OCI-LY7 (cell line): ENCODE measurements at regions not wholly inside any gene's neighbourhood (a gene's known extent, or its start where the extent isn't known, plus 50 kb on each side); places are given as distances from the start of the nearest gene placed in this dataset.

Experiments
- BruUV-seq: library from RNA; stranded (reverse); fragments of 400-500 nt; replicated peaks from 2 replicates; lab custom pipeline; 2021; lab: Mats Ljungman, UMichigan
- CTCF ChIA-PET: fragments of 300-600 bp; sonication (Branson Sonifier 250); formaldehyde crosslinking; loops from one replicate; lab custom pipeline; 2022; ENCODE audit warnings: antibody characterized with exemption; ENCODE audit not compliant: unreplicated experiment; lab: Charles Lee
- POLR2A ChIA-PET: fragments of 300-600 bp; sonication (Branson Sonifier 250); formaldehyde crosslinking; loops from one replicate; lab custom pipeline; 2022; ENCODE audit warnings: antibody characterized with exemption; lab: Charles Lee
- DNase-seq: peaks from one replicate; pipeline ENCODE4 v3.0.0-alpha.2; 2015; ENCODE audit warnings: low spot score
- H2AFZ ChIP-seq: fragments of 200-600 bp; sonication (generic), shearing (Covaris generic); 2 replicates; pipeline ENCODE4 v1.6.1; 2014; ENCODE audit warnings: mild to moderate bottlenecking, antibody characterized with exemption, low read length, moderate library complexity
- H3K27ac ChIP-seq: fragments of 200-600 bp; sonication (generic); 2 replicates; pipeline ENCODE4 v1.5.1; 2014; ENCODE audit warnings: mixed run types, low read depth, mild to moderate bottlenecking, moderate library complexity, low read length, inconsistent platforms; ENCODE audit not compliant: poor library complexity, severe bottlenecking
- H3K36me3 ChIP-seq: fragments of 200-600 bp; sonication (generic); 2 replicates; pipeline ENCODE4 v1.6.1; 2014; ENCODE audit warnings: mild to moderate bottlenecking, antibody characterized with exemption, low read length, moderate library complexity, mixed read lengths; ENCODE audit not compliant: insufficient read depth
- H3K4me1 ChIP-seq: fragments of 200-600 bp; sonication (generic); 2 replicates; pipeline ENCODE4 v1.5.1; 2014; ENCODE audit warnings: mild to moderate bottlenecking, low read length; ENCODE audit not compliant: insufficient read depth, poor library complexity, severe bottlenecking
- H3K4me2 ChIP-seq: fragments of 200-600 bp; sonication (generic); 2 replicates; pipeline ENCODE4 v1.6.1; 2014; ENCODE audit warnings: mild to moderate bottlenecking, low read length
- H3K4me3 ChIP-seq: fragments of 200-600 bp; sonication (generic); 2 replicates; pipeline ENCODE4 v1.5.1; 2014; ENCODE audit warnings: mild to moderate bottlenecking, low read depth, low read length; ENCODE audit not compliant: poor library complexity, severe bottlenecking
- H3K79me2 ChIP-seq: fragments of 200-600 bp; sonication (generic); 2 replicates; pipeline ENCODE4 v1.6.1; 2016; ENCODE audit warnings: low read depth, mild to moderate bottlenecking, low read length, moderate library complexity, mixed read lengths; ENCODE audit not compliant: insufficient read depth
- H3K9me2 ChIP-seq: fragments of 200-600 bp; sonication (generic); 2 replicates; pipeline ENCODE4 v1.6.1; 2016; ENCODE audit warnings: mild to moderate bottlenecking, low read length, mixed read lengths; ENCODE audit not compliant: insufficient read depth
- H3K9me3 ChIP-seq: fragments of 200-600 bp; sonication (generic); 2 replicates; pipeline ENCODE4 v1.6.1; 2014; ENCODE audit warnings: mild to moderate bottlenecking, mixed run types, low read length, mixed read lengths
- H4K20me1 ChIP-seq: fragments of 200-600 bp; sonication (generic); 2 replicates; pipeline ENCODE4 v1.6.1; 2014; ENCODE audit warnings: mild to moderate bottlenecking, antibody characterized with exemption, low read length, moderate library complexity, mixed read lengths; ENCODE audit not compliant: insufficient read depth
- EZH2phosphoT487 ChIP-seq: fragments of 200-600 bp; sonication (generic); IDR thresholded peaks from 2 replicates; pipeline ENCODE4 v1.6.1; 2018; ENCODE audit warnings: low read depth, borderline replicate concordance, mild to moderate bottlenecking, mixed run types, antibody characterized with exemption, low read length, moderate library complexity, mixed read lengths
- intact Hi-C: fragments of 100-400 bp; cut with micrococcal nuclease; formaldehyde crosslinking; loops from one replicate; pipeline ENCODE4 v1.10.0; 2022; ENCODE audit not compliant: unreplicated experiment
- TF ChIP-seq, protein P1 (sequence below): fragments of 200-600 bp; sonication (generic); conservative IDR thresholded peaks from 2 replicates; pipeline ENCODE4 v1.5.1; 2014; ENCODE audit warnings: mild to moderate bottlenecking, antibody characterized with exemption, low read length, moderate library complexity, mixed read lengths

- Histone ChIP-seq H3K79me2 (no peaks in the 10 kb centered on the region), H3K27ac (no peak overlapping the region), H3K36me3 (no peaks in the 10 kb centered on the region), H3K4me3 (no peak overlapping the region), H3K4me1 (no peaks in the 10 kb centered on the region), H2AFZ (no peak overlapping the region), H4K20me1 (no peaks in the 10 kb centered on the region), H3K9me3 (no peaks in the 10 kb centered on the region), H3K9me2 (no peaks in the 10 kb centered on the region), H3K4me2 (no peak overlapping the region)
- ChIA-PET CTCF (no interaction called here), POLR2A (no interaction called here)
- DNase-seq, result no peak
- no peak for TF ChIP-seq EZH2phosphoT487
- TF ChIP-seq, protein P1, sequence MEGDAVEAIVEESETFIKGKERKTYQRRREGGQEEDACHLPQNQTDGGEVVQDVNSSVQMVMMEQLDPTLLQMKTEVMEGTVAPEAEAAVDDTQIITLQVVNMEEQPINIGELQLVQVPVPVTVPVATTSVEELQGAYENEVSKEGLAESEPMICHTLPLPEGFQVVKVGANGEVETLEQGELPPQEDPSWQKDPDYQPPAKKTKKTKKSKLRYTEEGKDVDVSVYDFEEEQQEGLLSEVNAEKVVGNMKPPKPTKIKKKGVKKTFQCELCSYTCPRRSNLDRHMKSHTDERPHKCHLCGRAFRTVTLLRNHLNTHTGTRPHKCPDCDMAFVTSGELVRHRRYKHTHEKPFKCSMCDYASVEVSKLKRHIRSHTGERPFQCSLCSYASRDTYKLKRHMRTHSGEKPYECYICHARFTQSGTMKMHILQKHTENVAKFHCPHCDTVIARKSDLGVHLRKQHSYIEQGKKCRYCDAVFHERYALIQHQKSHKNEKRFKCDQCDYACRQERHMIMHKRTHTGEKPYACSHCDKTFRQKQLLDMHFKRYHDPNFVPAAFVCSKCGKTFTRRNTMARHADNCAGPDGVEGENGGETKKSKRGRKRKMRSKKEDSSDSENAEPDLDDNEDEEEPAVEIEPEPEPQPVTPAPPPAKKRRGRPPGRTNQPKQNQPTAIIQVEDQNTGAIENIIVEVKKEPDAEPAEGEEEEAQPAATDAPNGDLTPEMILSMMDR, result no peak
- intact Hi-C loops, result no loop called here
- no TSS peak for BruUV-seq
Measured at GRCh38 chr3:117035745-117036144, 326.2 kb downstream of the TUSC7 start.

- TF ChIP-seq, protein P1, result no peak
- TF ChIP-seq EZH2phosphoT487, result no peak
- Histone ChIP-seq H3K4me2 (no peak overlapping the region), H3K4me1 (no peaks in the 10 kb centered on the region), H4K20me1 (no peaks in the 10 kb centered on the region), H3K4me3 (no peak overlapping the region), H3K27ac (no peak overlapping the region), H3K9me3 (no peaks in the 10 kb centered on the region), H3K9me2 (no peaks in the 10 kb centered on the region), H3K79me2 (no peaks in the 10 kb centered on the region), H3K36me3 (no peaks in the 10 kb centered on the region), H2AFZ (no peak overlapping the region)
- ChIA-PET CTCF (no interaction called here), POLR2A (interaction anchor here (0.7 kb wide), 1 partner anchor 367 kb away, joined by 3 read pairs; no protein-coding TSS in a partner anchor)
- no TSS peak for BruUV-seq
- intact Hi-C loops, result no loop called here
- DNase-seq, result no peak
Measured at GRCh38 chr3:117036259-117036799, 326.8 kb downstream of the TUSC7 start.

GRCh38 chr3:117045143-117045542, 335.6 kb downstream of the TUSC7 start:
- no peaks in the 10 kb centered on the region for H4K20me1 ChIP-seq
- ChIA-PET CTCF (no interaction called here), POLR2A (no interaction called here)
- H3K4me2 ChIP-seq, result no peak overlapping the region
- H2AFZ ChIP-seq, result no peak overlapping the region
- H3K4me3 ChIP-seq, result no peak overlapping the region
- H3K79me2 ChIP-seq, result no peaks in the 10 kb centered on the region
- no peak overlapping the region for H3K27ac ChIP-seq
- BruUV-seq, result no TSS peak
- no peaks in the 10 kb centered on the region for H3K9me2 ChIP-seq
- H3K4me1 ChIP-seq, result no peaks in the 10 kb centered on the region
- no peak for TF ChIP-seq EZH2phosphoT487
- TF ChIP-seq, protein P1, result no peak
- intact Hi-C loops, result no loop called here
- DNase-seq, result no peak
- H3K36me3 ChIP-seq, result no peaks in the 10 kb centered on the region
- no peaks in the 10 kb centered on the region for H3K9me3 ChIP-seq
